Coronary artery (tissue), 2 donors: ENCODE measurements at regions not wholly inside any gene's neighbourhood (a gene's known extent, or its start where the extent isn't known, plus 50 kb on each side); places are given as distances from the start of the nearest gene placed in this dataset.

Source experiments
- DNase-seq: peaks from one replicate; pipeline ENCODE4 v3.0.0-alpha.2; 2017; ENCODE audit warnings: low spot score
- H3K27ac ChIP-seq, 2 donors: fragments of 200-600 bp; sonication (generic); one replicate each; pipeline ENCODE4 v1.5.1; 2016 to 2019
- H3K4me3 ChIP-seq: fragments of 200-600 bp; sonication (generic); 2 replicates; pipeline ENCODE4 v1.5.1; 2016; ENCODE audit warnings: mild to moderate bottlenecking, moderate library complexity
- CTCF ChIP-seq: fragments of 200-600 bp; sonication (generic); IDR thresholded peaks from one replicate; pipeline ENCODE4 v1.5.1; 2019; ENCODE audit warnings: antibody characterized with exemption

- H3K27ac ChIP-seq, result no peak overlapping the region
- DNase-seq, result no peak
- TF ChIP-seq CTCF, result no peak
- H3K4me3 ChIP-seq, result no peak overlapping the region
Measured at GRCh38 chr1:56193656-56194055, 385.7 kb downstream of the PLPP3 start.

- no peak for DNase-seq
- Histone ChIP-seq H3K4me3 (no peak overlapping the region), H3K27ac (no peak overlapping the region)
- no peak for TF ChIP-seq CTCF
Measured at GRCh38 chr1:56191369-56191768, 388.0 kb downstream of the PLPP3 start.

- no peak for TF ChIP-seq CTCF
- Histone ChIP-seq H3K4me3 (no peak overlapping the region), H3K27ac (no peak overlapping the region)
- DNase-seq, result no peak
Measured at GRCh38 chr1:56190806-56191365, 388.5 kb downstream of the PLPP3 start.

GRCh38 chr1:56189946-56190805 is 389.2 kb downstream of the PLPP3 start:
- TF ChIP-seq CTCF, result no peak
- Histone ChIP-seq H3K4me3 (no peak overlapping the region), H3K27ac (no peak overlapping the region)
- no peak for DNase-seq

- DNase-seq, result no peak
- H3K4me3 ChIP-seq, result no peak overlapping the region
- TF ChIP-seq CTCF, result no peak
- H3K27ac ChIP-seq, result no peak overlapping the region
Measured at GRCh38 chr1:56189454-56189853, 389.9 kb downstream of the PLPP3 start.

GRCh38 chr1:56188855-56189254 is 390.5 kb downstream of the PLPP3 start:
- no peak for DNase-seq
- no peak overlapping the region for H3K27ac ChIP-seq
- TF ChIP-seq CTCF, result no peak
- H3K4me3 ChIP-seq, result no peak overlapping the region

GRCh38 chr1:56188221-56188620 is 391.1 kb downstream of the PLPP3 start:
- no peak for TF ChIP-seq CTCF
- Histone ChIP-seq H3K4me3 (no peak overlapping the region), H3K27ac (no peak overlapping the region)
- no peak for DNase-seq
